Esophagus muscularis mucosa (tissue), 3 donors: ENCODE measurements at regions not wholly inside any gene's neighbourhood (a gene's known extent, or its start where the extent isn't known, plus 50 kb on each side); places are given as distances from the start of the nearest gene placed in this dataset.

ENCODE experiments used
- POLR2A ChIP-seq: fragments of 450-650 bp; IDR thresholded peaks from one replicate; pipeline ENCODE4 v1.6.1; 2017; ENCODE audit warnings: antibody characterized with exemption, moderate library complexity, mild to moderate bottlenecking, low read depth
- TF ChIP-seq, protein P1 (sequence below), 3 experiments: fragments of 200-600 bp in 2 of 3; fragments of 450-650 bp in 1 of 3; sonication (generic) in 2 of 3; IDR thresholded peaks; one replicate each; pipeline ENCODE4 v1.5.1; 2017 to 2019; ENCODE audit warnings: antibody characterized with exemption in 3 of 3, mild to moderate bottlenecking in 2 of 3, moderate library complexity in 1 of 3

DNA sequence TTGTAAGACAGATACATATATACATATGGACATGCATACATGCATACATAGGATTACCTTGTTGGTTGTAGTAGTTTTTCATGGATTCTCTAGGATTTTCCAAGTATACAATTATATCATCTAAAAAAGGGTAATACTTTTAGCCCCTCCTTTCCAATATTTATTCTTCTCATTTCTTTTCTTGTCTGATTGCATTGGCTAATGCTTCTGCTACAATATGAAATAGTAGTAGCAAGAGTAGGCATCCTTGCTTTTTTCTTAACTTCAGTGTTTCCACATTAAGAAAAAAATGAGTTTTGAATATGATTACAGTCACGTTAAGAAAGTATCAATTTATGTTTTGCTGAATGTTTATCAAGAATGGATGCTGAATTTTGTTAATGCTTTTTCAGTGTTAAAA lies 58.0 kb downstream of the RBFOX3 start:
- TF ChIP-seq, protein P1, sequence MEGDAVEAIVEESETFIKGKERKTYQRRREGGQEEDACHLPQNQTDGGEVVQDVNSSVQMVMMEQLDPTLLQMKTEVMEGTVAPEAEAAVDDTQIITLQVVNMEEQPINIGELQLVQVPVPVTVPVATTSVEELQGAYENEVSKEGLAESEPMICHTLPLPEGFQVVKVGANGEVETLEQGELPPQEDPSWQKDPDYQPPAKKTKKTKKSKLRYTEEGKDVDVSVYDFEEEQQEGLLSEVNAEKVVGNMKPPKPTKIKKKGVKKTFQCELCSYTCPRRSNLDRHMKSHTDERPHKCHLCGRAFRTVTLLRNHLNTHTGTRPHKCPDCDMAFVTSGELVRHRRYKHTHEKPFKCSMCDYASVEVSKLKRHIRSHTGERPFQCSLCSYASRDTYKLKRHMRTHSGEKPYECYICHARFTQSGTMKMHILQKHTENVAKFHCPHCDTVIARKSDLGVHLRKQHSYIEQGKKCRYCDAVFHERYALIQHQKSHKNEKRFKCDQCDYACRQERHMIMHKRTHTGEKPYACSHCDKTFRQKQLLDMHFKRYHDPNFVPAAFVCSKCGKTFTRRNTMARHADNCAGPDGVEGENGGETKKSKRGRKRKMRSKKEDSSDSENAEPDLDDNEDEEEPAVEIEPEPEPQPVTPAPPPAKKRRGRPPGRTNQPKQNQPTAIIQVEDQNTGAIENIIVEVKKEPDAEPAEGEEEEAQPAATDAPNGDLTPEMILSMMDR (IDR thresholded peaks at IDR 0.05), result no peak
- TF ChIP-seq POLR2A, result no peak
